HG02970 (cell line): ENCODE measurements at regions not wholly inside any gene's neighbourhood (a gene's known extent, or its start where the extent isn't known, plus 50 kb on each side); places are given as distances from the start of the nearest gene placed in this dataset.
"Not testable (repeated sequence)": the region's sequence is repeated elsewhere in the genome, so short reads cannot be mapped to it uniquely, and the experiment has no call there.

Source experiments
- ATAC-seq: cut with Tn5 transposase; IDR thresholded peaks from one replicate; pipeline ENCODE4 v1.9.1; 2021; ENCODE audit warnings: mild to moderate bottlenecking, moderate library complexity, moderate number of reproducible peaks; ENCODE audit not compliant: unreplicated experiment, low FRiP score

DNA sequence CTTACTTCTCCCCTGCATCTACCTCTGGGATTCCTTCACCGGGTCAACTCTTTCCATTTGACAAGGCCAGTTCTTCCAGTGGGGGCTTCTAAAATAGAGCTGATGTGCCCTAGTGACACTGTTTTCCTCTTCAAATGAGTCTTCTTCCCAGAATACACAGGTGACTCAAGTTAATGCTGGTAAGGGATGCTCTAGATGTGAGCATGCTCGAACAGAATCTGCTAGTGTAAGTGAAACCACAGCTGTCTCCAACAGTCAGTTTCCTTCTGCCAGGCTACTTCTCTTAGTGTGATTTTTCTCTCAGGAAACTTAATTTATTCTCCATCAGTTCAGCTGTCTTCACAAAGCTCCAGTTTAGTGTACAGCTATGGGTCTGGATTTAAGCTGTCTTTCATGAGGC, 194.9 kb upstream of the C1orf87 start:
- no peak for ATAC-seq

- ATAC-seq, result no peak
These were observed 192.3 kb upstream of the C1orf87 start for GRCh38 chr1:60265560-60266535.

DNA sequence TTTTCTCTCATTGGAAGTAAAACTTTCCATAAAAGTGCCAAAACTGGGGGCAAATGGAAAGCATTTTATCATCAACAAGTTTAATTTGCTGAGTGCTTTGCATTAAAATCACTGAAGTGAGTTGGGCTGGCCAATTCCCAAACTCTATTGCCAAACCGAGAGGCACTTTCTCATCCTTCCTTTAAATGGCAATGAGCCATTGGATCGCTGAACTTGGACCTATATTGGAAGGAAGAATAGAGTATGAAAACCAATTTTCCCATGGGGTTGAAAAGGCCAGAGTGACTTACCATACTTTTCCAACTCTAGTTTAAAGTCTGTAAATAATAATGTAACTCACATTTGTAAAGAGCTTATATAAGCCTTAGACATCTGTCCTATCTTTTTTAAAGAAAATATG, 189.1 kb upstream of the C1orf87 start:
- no peak for ATAC-seq

DNA sequence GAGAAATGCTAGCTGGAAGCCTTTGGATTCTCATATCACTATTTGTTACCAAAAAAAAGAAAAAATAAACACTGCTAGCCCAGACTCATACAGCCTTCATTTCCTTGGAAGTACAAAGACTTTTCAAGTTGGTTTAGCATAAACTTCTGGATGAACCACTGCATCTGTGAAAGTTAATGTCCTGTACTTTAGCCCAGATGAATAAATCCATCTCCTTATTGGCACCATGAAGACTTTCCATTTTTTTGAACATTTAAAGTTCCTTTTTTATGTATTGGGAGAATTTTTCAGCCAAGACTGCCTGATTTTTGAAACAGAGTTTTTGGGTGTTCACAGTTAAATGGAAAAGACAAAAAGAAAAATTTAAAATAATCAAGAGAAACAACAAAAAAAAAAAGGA, 184.0 kb upstream of the C1orf87 start:
- no peak for ATAC-seq

DNA sequence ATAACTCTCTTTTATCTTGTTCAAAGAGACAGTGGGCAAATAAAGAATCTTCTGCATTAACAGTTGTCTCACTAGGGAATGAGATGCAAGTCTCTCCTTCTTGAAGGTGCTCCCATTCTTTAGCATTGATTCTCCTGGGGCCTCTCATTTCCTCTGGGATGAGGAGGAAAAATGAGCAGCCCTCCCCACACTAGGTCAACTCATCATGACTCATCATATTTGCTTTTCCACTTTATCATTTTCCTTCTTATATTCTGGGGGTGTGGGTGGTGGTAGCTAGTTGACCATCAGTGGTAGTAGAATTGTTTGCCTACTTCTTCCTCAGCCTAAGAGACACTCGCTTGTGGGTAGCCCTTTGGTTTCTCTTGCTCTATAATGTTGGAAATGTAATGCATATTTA, 182.0 kb upstream of the C1orf87 start:
- no peak for ATAC-seq

DNA sequence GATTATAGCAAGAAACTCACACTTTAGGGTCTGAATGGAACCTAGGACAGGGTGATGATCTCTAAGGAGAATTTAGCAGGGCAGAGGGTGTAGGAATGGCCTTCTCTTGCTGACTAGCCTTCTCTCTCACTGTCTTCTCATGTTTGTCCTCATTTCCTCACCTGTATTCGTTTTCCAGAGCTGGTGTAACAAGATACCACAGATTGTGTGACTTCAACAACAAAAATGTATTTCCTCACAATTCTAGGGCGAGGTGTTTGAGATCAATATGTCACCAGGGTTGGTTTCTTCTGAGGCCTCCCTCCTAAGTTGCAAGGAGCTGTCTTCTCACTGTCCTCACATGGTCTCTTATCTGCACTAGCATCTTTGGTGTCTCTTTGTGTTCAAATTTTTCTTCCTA, 177.9 kb upstream of the C1orf87 start:
- ATAC-seq, result no peak

- not testable (repeated sequence) for ATAC-seq
These were observed 173.9 kb upstream of the C1orf87 start for GRCh38 chr1:60247467-60247866.

- ATAC-seq, result no peak
These were observed 171.8 kb upstream of the C1orf87 start for GRCh38 chr1:60245324-60245723.

GRCh38 chr1:60244906-60245305, 171.3 kb upstream of the C1orf87 start:
- ATAC-seq, result no peak

DNA sequence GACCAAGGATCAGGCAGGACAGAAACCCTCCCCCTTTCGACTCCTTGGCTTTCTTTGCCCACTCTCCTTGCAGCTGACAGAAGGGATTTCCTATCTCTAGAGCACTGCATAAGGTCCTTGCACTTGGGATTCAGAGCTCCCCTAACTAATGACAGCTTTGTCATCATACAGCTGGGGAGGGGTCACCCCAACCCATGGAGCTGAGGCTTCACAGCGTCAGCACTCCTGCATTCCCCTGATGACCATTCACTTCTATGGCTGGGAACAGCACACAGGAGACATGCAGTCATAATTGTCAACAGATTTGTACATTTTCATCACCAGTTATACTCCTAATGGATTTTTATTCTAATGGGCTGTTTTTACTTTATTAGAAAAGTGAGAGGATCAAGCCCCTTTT, 161.7 kb upstream of the C1orf87 start:
- ATAC-seq, result no peak

- no peak for ATAC-seq
These were observed 161.2 kb upstream of the C1orf87 start for GRCh38 chr1:60234776-60235175.

DNA sequence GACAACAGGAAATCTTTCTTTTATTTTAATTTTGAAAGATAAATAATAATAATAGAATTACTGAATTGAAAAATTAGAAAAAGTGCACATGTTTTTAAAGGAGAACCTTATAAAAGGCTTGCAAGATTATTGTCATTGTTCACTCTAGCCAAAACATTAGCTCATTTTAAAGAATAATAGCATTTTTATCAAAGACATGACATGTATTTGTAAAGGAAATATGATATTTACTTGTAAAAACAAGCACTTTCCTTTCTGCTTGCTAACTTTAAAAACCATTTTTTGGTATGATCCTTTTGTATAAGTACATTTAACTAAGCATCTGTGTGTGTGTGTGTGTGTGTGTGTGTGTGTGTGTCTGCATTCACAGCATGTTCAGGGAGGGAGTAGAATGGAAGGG, 156.3 kb upstream of the C1orf87 start:
- ATAC-seq, result no peak

- ATAC-seq, result no peak
These were observed 154.5 kb upstream of the C1orf87 start for GRCh38 chr1:60228041-60228491.

DNA sequence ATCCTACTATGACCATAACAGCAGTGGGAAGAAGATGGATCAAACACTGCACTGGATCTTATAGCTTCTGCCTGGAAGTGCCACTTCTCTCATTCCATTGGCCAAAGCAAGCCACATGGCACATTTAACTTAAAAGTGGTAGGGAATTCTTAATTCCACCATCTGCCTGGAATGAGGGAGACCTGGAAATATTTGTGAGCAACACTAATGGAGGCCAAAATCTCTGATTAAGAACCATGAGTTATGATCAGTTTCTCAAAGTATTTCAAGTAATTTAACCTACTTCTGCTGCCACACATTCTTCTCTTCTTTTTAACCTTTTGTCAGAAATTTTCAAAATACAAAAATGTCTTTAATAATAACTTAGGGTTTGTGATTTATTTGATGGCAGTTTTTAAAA, 154.0 kb upstream of the C1orf87 start:
- ATAC-seq, result no peak

- ATAC-seq, result no peak
These were observed 151.9 kb upstream of the C1orf87 start for GRCh38 chr1:60225486-60225885.

DNA sequence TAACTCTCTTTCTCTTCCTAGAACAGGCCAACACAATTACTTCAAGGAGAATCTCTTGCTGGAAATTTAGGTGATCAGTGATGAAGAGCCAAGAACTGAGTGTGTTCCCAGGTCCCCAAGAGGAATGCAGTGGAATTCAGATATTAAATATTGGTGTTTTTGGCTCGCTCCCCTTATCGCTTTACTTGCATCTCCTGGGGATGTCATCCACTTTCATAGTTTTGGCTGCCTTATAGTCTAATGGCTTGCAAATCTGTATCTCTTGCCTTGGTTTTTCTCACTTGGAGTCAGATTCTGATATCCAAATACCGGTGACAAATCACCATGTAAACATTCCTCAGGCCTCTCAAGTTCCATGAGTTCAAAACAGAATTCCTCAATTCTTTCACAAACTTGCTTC, 151.0 kb upstream of the C1orf87 start:
- no peak for ATAC-seq

DNA sequence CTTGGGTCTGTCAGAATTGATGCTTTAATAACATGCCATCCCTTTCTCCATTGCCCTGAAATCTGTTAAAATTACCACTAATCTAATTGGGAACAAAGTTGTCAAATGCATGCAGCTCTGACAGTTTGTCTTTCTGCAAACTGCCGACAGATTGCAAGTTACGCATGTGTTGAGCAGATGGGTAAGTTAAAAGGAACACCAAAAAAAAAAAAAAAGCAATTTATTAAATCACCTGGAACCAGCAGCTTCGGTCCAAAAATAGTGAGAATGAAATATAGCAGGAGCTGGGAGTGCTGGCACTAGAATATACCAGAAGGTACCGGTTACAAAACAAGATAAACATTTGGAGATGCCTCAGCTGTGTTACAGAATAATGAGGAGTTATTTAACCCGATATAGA, 149.6 kb upstream of the C1orf87 start:
- no peak for ATAC-seq

DNA sequence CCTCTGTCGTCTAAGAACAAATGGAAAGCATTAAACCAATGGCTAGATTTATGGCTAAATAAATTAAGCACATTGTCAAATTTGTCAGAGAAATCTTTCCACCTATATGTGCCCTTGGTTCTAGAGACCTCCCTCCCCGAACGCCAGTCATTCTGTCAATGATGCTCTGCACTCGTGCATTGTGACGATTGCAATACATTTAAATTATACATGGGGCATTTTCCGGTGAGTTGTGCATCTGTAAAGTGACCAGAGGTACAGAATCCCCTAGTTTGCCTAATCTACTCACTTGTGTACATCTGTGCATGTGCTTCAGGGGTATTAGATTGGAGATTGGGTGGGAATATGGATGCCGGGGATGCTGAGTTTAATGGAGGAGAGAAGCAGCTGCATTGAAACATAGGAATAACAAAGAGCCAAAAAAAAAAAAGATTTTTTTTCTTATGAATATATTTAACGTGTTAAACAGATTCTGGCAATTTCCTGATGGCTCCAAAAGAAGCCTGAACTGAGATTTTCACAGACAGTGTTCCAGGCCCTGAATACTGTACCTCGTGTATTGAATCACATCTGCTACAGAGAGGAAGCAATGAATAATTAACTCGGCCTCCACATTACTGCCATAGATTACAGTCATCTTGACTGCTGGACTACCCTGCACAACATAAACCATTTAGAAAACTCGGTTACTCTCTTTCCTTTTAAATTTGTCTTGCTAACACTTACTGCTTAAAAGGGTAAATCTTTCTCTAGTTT, 149.0 kb upstream of the C1orf87 start:
- no peak for ATAC-seq

DNA sequence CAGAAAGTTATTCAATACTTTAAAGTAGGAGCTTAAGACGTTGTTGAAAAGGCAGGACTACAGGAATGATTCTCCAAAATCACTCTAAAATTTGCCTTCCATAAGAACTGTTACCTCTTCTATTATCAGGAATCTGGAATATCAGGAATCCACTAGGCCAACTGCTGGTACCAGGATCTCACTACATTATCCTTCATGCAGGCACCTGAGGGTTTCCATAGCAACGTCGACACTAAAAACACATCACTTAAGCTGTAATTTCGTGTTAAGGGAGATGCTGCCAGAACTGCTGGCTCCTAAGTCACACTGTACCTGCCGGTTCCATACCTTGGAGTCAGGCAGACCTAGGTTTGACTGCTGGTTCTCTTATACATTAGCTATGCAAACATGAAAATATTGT, 139.7 kb upstream of the C1orf87 start:
- no peak for ATAC-seq

- no peak for ATAC-seq
These were observed 122.5 kb upstream of the C1orf87 start for GRCh38 chr1:60196026-60196425.

- no peak for ATAC-seq
These were observed 112.1 kb upstream of the C1orf87 start for GRCh38 chr1:60185684-60186083.

DNA sequence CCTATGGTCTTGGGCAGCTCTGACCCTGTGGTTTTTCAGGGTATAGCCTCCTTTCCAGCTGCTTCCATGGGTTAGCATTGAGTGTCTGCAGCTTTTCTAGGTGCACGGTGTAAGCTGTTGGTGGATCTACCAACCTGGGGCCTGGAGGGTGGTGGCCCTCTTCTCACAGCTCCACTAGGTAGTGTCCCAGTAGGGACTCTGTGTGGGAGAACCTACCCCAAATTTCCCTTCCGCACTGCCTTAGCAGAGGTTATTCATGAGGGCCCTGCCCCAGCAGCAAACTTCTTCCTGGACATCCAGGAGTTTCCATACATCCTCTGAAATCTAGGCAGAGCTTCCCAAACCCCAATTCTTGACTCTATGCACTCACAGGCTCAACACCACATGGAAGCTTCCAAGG, 111.0 kb upstream of the C1orf87 start:
- no peak for ATAC-seq
